ENCODE measurements at regions not wholly inside any gene's neighbourhood (a gene's known extent, or its start where the extent isn't known, plus 50 kb on each side); places are given as distances from the start of the nearest gene placed in this dataset.

- TF ChIP-seq CTCF (tag by site-specific recombination; IDR thresholded peaks at IDR 0.05) (no peak), FEZF1 (tag by site-specific recombination; IDR thresholded peaks at IDR 0.05) (no peak), ZNF174 (tag by site-specific recombination; IDR thresholded peaks at IDR 0.05) (no peak), ZNF19 (tag by site-specific recombination; IDR thresholded peaks at IDR 0.05; ENCODE audit: low read depth) (no peak), YY1 (tag by site-specific recombination; IDR thresholded peaks at IDR 0.05) (no peak), ZNF433 (tag by site-specific recombination; IDR thresholded peaks at IDR 0.05; ENCODE audit: low read depth) (no peak), ZNF707 (tag by site-specific recombination; IDR thresholded peaks at IDR 0.05) (no peak), ZNF660 (tag by site-specific recombination; IDR thresholded peaks at IDR 0.05) (no peak), TCF7L2 (IDR thresholded peaks at IDR 0.05; ENCODE audit: borderline replicate concordance, low read depth, low read length) (no peak), ATF2 (tag by site-specific recombination; IDR thresholded peaks at IDR 0.05; ENCODE audit: low read depth) (no peak)
Measured at GRCh38 chr2:114330594-114330993, 111.8 kb upstream of the DPP10 start.

Data from HEK293 (cell line).